MM.1S (cell line): ENCODE measurements at regions not wholly inside any gene's neighbourhood (a gene's known extent, or its start where the extent isn't known, plus 50 kb on each side); places are given as distances from the start of the nearest gene placed in this dataset.

Experiments
- DNase-seq: peaks from one replicate; pipeline ENCODE4 v3.0.0-alpha.2; 2015
- H2AFZ ChIP-seq: fragments of 300-600 bp; sonication (generic); 2 replicates; pipeline ENCODE4 v1.6.0; 2016; ENCODE audit warnings: antibody characterized with exemption, low read length
- H3F3A ChIP-seq: fragments of 300-600 bp; sonication (generic); 2 replicates; pipeline ENCODE4 v1.6.1; 2016; ENCODE audit warnings: mild to moderate bottlenecking, antibody characterized with exemption, low read length, moderate library complexity, mixed read lengths; ENCODE audit not compliant: insufficient read depth
- H3K27ac ChIP-seq: fragments of 300-600 bp; sonication (generic); 2 replicates; pipeline ENCODE4 v1.5.1; 2016; ENCODE audit warnings: mild to moderate bottlenecking, low read length
- H3K27me3 ChIP-seq: fragments of 300-600 bp; sonication (generic); replicated peaks from 2 replicates; pipeline ENCODE4 v1.6.0; 2016; ENCODE audit warnings: low read length; ENCODE audit not compliant: insufficient read depth
- H3K36me3 ChIP-seq: fragments of 300-600 bp; sonication (generic); replicated peaks from 2 replicates; pipeline ENCODE4 v1.6.1; 2016; ENCODE audit warnings: mild to moderate bottlenecking, low read length, mixed read lengths; ENCODE audit not compliant: insufficient read depth
- H3K4me1 ChIP-seq: fragments of 300-600 bp; sonication (generic); 2 replicates; pipeline ENCODE4 v1.6.1; 2016; ENCODE audit warnings: low read length, mixed read lengths
- H3K4me2 ChIP-seq: fragments of 300-600 bp; sonication (generic); 2 replicates; pipeline ENCODE4 v1.6.0; 2016; ENCODE audit warnings: low read depth, low read length
- H3K4me3 ChIP-seq: fragments of 300-600 bp; sonication (generic); 2 replicates; pipeline ENCODE4 v1.5.1; 2016; ENCODE audit warnings: low read length, mixed read lengths
- H3K79me2 ChIP-seq: fragments of 300-600 bp; sonication (generic); 2 replicates; pipeline ENCODE4 v1.6.1; 2016; ENCODE audit warnings: mixed run types, low read length, mixed read lengths
- H3K9ac ChIP-seq: fragments of 300-600 bp; sonication (generic); 2 replicates; pipeline ENCODE4 v1.6.1; 2016; ENCODE audit warnings: low read length, mixed read lengths
- H3K9me2 ChIP-seq: fragments of 300-600 bp; sonication (generic); replicated peaks from 2 replicates; pipeline ENCODE4 v1.6.1; 2016; ENCODE audit warnings: mild to moderate bottlenecking, low read length, mixed read lengths; ENCODE audit not compliant: insufficient read depth
- H3K9me3 ChIP-seq: fragments of 300-600 bp; sonication (generic); replicated peaks from 2 replicates; pipeline ENCODE4 v1.6.1; 2016; ENCODE audit warnings: mild to moderate bottlenecking, low read length, mixed read lengths; ENCODE audit not compliant: insufficient read depth
- H4K20me1 ChIP-seq: fragments of 300-600 bp; sonication (generic); 2 replicates; pipeline ENCODE4 v1.6.1; 2016; ENCODE audit warnings: mild to moderate bottlenecking, low read length, moderate library complexity, mixed read lengths; ENCODE audit not compliant: insufficient read depth
- EZH2 ChIP-seq: fragments of 300-600 bp; sonication (generic); optimal IDR thresholded peaks from 2 replicates; pipeline ENCODE3; 2017; ENCODE audit warnings: low read depth, mild to moderate bottlenecking, antibody characterized with exemption, low read length, mixed read lengths
- EZH2phosphoT487 ChIP-seq: fragments of 300-600 bp; sonication (generic); IDR thresholded peaks from 2 replicates; pipeline ENCODE4 v1.6.1; 2018; ENCODE audit warnings: antibody characterized with exemption, low read length
- TF ChIP-seq, protein P1 (sequence below): fragments of 300-600 bp; sonication (generic); IDR thresholded peaks from 2 replicates; pipeline ENCODE4 v1.5.1; 2016; ENCODE audit warnings: antibody characterized with exemption, low read length, mixed read lengths

DNA sequence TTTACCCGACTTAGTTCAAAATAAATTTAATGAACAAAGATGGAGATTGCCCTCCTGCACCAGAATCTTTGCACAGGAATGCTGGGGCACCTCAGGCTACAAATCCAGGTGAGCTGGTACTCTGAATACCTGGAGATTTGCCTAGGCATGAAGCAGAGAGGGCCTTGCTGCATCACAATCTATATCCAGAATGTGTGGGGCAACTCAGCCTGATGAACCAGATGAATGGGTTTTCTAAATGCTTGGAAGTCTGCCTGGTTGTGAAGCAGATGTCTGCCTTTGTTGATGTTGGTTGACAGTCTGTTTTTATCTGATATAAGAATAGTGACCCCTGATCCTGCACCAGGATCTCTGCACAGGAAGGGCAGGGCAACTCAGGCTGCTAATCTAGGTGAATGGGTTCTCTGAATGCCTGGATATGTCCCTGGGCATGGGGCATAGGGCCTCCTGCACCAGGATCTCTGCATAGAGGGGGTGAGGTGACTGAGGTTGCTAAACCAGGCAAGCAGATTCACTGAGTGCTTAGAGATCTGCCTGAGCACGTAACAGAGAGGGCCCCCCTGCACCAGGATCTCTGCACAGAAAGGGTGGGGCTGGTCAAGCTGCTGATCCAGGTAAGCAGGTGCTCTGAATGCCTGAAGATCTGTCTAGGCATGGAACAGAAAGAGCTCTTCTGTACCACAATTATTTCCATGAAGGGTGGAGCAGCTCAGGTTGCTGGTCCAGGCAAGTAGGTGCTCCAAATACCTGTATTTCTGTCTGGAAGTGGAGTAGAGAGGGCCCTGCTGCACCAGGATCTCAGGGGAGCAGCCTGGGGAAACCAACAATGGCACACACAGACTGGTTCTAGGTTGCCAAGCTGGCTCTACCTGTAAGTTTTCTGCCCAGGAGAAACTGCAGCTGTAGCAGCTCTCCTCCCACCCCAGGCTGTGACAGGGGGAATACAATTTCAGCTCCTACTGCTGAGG, 437.5 kb downstream of the MMUT start:
- H3K9me3 ChIP-seq = no peaks in the 10 kb centered on the region

DNA sequence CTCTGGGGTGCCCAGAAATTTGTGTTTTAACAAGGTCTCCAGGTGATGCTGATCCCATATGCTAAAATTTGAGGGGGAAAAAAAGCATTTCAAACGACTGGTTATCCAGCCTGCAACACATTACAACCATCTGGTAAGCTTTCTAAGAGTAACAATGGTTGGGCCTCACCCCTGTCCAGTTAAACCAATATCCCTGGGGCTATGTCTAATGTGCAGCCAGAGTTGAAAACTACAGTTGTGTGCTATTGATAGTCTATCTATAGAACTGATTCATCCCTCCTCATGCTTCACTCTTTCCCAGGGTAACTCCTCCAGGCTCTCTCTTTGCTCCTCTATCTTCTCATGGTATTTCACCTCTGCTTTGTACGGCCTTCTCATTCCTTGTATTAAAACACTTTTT, 458.3 kb downstream of the MMUT start:
- no peak for DNase-seq

More for the DNA sequence above, 437.5 kb downstream of the MMUT start:
- no peak for DNase-seq
- Histone ChIP-seq H3K27me3 (no peaks in the 10 kb centered on the region), H4K20me1 (no peaks in the 10 kb centered on the region), H3K79me2 (no peaks in the 10 kb centered on the region), H3F3A (no peaks in the 10 kb centered on the region), H3K9me2 (no peaks in the 10 kb centered on the region), H2AFZ (no peak overlapping the region), H3K4me1 (no peaks in the 10 kb centered on the region), H3K4me3 (no peak overlapping the region), H3K4me2 (no peak overlapping the region), H3K27ac (no peak overlapping the region), H3K9ac (no peak overlapping the region), H3K36me3 (no peaks in the 10 kb centered on the region)
- TF ChIP-seq EZH2 (no peak), EZH2phosphoT487 (no peak)
- TF ChIP-seq, protein P1, sequence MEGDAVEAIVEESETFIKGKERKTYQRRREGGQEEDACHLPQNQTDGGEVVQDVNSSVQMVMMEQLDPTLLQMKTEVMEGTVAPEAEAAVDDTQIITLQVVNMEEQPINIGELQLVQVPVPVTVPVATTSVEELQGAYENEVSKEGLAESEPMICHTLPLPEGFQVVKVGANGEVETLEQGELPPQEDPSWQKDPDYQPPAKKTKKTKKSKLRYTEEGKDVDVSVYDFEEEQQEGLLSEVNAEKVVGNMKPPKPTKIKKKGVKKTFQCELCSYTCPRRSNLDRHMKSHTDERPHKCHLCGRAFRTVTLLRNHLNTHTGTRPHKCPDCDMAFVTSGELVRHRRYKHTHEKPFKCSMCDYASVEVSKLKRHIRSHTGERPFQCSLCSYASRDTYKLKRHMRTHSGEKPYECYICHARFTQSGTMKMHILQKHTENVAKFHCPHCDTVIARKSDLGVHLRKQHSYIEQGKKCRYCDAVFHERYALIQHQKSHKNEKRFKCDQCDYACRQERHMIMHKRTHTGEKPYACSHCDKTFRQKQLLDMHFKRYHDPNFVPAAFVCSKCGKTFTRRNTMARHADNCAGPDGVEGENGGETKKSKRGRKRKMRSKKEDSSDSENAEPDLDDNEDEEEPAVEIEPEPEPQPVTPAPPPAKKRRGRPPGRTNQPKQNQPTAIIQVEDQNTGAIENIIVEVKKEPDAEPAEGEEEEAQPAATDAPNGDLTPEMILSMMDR = no peak

DNA sequence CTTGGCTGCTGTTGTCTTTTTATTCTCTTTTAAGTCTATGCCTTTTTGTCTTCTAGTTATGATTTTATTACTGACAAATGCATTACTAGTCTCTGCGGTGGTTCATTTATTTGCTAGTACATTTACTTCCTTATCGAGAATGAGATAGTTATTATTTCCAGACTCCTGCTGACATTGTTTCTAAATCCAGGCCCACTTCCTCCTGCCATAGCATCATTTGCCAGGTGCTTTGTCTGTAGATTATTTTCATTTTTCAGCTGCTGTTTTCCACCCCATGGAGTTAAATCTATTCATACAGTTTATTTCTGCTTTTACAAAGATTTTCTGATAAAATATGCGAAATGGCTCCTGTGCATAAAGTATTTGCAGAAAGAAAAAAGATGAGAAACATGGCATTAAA, 459.7 kb downstream of the MMUT start:
- Histone ChIP-seq H3K27ac (no peak overlapping the region), H3K79me2 (no peaks in the 10 kb centered on the region), H3K4me3 (no peak overlapping the region), H3K36me3 (no peaks in the 10 kb centered on the region), H3K9me3 (no peaks in the 10 kb centered on the region), H3K9ac (no peak overlapping the region), H3F3A (no peaks in the 10 kb centered on the region), H4K20me1 (no peaks in the 10 kb centered on the region), H2AFZ (no peak overlapping the region), H3K9me2 (no peaks in the 10 kb centered on the region), H3K4me1 (no peaks in the 10 kb centered on the region), H3K4me2 (no peak overlapping the region), H3K27me3 (no peaks in the 10 kb centered on the region)
- TF ChIP-seq EZH2 (no peak), EZH2phosphoT487 (no peak)
- TF ChIP-seq, protein P1 = no peak
- no peak for DNase-seq

More for the DNA sequence above, 458.3 kb downstream of the MMUT start:
- Histone ChIP-seq H3K4me2 (no peak overlapping the region), H3K4me3 (no peak overlapping the region), H3K4me1 (no peaks in the 10 kb centered on the region), H3K27me3 (no peaks in the 10 kb centered on the region), H3K9me2 (no peaks in the 10 kb centered on the region), H4K20me1 (no peaks in the 10 kb centered on the region), H3F3A (no peaks in the 10 kb centered on the region), H3K36me3 (no peaks in the 10 kb centered on the region), H2AFZ (no peak overlapping the region), H3K9me3 (no peaks in the 10 kb centered on the region), H3K79me2 (no peaks in the 10 kb centered on the region), H3K9ac (no peak overlapping the region), H3K27ac (no peak overlapping the region)
- TF ChIP-seq, protein P1 = no peak
- TF ChIP-seq EZH2phosphoT487 (no peak), EZH2 (no peak)
